K562 (cell line): ENCODE measurements at regions not wholly inside any gene's neighbourhood (a gene's known extent, or its start where the extent isn't known, plus 50 kb on each side); places are given as distances from the start of the nearest gene placed in this dataset.

Experiments
- ATAC-seq: fragments of 200-7000 bp; cut with Tn5 transposase; 3 replicates; pipeline ENCODE4 v1.9.1; 2020; ENCODE audit warnings: moderate library complexity
- BruUV-seq: library from RNA; stranded (reverse); fragments of 400-500 nt; replicated peaks from 2 replicates; lab custom pipeline; 2021; lab: Mats Ljungman, UMichigan
- CTCF ChIA-PET: fragments of 300-600 bp; formaldehyde crosslinking; extraction: SDS; loops from one replicate; lab custom pipeline; 2021; ENCODE audit warnings: low intra/inter-chr PET ratio; lab: Yijun Ruan, JAX
- POLR2A ChIA-PET: fragments of 300-600, 350-650 bp; sonication (Branson Sonifier 250); formaldehyde crosslinking; extraction: SDS; loops from one replicate; lab custom pipeline; 2021; ENCODE audit warnings: antibody characterized with exemption, inconsistent platforms; lab: Yijun Ruan, JAX
- DNase-seq, 4 experiments: peaks; one replicate each; pipeline versions ENCODE4 v3.0.0 to v3.0.0-alpha.2; 2011 to 2018; ENCODE audit warnings: low spot score in 3 of 4, mixed read lengths in 3 of 4; ENCODE audit errors: extremely low read depth in 1 of 4
- FAIRE-seq: peaks from 2 replicates; lab custom pipeline; 2011; peaks lifted over from hg19 to GRCh38; lab: Jason Lieb, UNC
- H2AFZ ChIP-seq: 2 replicates; pipeline ENCODE4 v1.6.0; 2011; ENCODE audit warnings: low read depth, low read length, control low read depth, inconsistent platforms
- H3K27ac ChIP-seq: fragments of 200-600 bp; 3 replicates; pipeline ENCODE4 v1.8.0; 2011; ENCODE audit warnings: low read depth, mild to moderate bottlenecking, control low read depth, inconsistent platforms, low read length, moderate library complexity, mixed read lengths; ENCODE audit errors: extremely low read depth
- H3K27me3 ChIP-seq, 2 experiments: fragments of 300-600 bp in 1 of 2; 2 replicates in 1 of 2; 3 replicates in 1 of 2; pipeline versions ENCODE4 v1.6.0 to v1.8.0; 2011; ENCODE audit warnings: inconsistent platforms in 2 of 2, low read length in 2 of 2, mild to moderate bottlenecking in 1 of 2, mixed read lengths in 1 of 2, moderate library complexity in 1 of 2; ENCODE audit not compliant: control insufficient read depth in 2 of 2, insufficient read depth in 2 of 2
- H3K36me3 ChIP-seq: fragments of 300-600 bp; 3 replicates; pipeline ENCODE4 v1.8.0; 2011; ENCODE audit warnings: mild to moderate bottlenecking, low read length, inconsistent platforms; ENCODE audit not compliant: control insufficient read depth, insufficient read depth
- H3K4me1 ChIP-seq, 2 experiments: fragments of 200-600 bp in 1 of 2; replicated peaks in 1 of 2; 2 replicates in 1 of 2; 3 replicates in 1 of 2; pipeline versions ENCODE4 v1.5.1 to v1.8.0; 2011; ENCODE audit warnings: inconsistent platforms in 2 of 2, low read length in 2 of 2, mild to moderate bottlenecking in 1 of 2, mixed read lengths in 1 of 2, moderate library complexity in 1 of 2; ENCODE audit not compliant: control insufficient read depth in 2 of 2, insufficient read depth in 2 of 2
- H3K4me2 ChIP-seq: 2 replicates; pipeline ENCODE4 v1.6.1; 2011; ENCODE audit warnings: low read length, control low read depth, inconsistent platforms, mixed read lengths; ENCODE audit not compliant: insufficient read depth
- H3K4me3 ChIP-seq: fragments of 200-600 bp; sonication (generic), shearing (Covaris generic); 2 replicates; pipeline ENCODE4 v1.5.1; 2016; ENCODE audit warnings: control low read depth, inconsistent platforms
- H3K79me2 ChIP-seq: fragments of 200-600 bp; 3 replicates; pipeline ENCODE4 v1.8.0; 2011; ENCODE audit warnings: low read length, inconsistent platforms; ENCODE audit not compliant: control insufficient read depth, insufficient read depth
- H3K9ac ChIP-seq, 2 experiments: 2 replicates each; pipeline versions ENCODE4 v1.6.0 to v1.6.1; 2011; ENCODE audit warnings: low read depth in 2 of 2, low read length in 2 of 2, control low read depth in 1 of 2, inconsistent platforms in 1 of 2, mild to moderate bottlenecking in 1 of 2, mixed read lengths in 1 of 2; ENCODE audit not compliant: insufficient read depth in 1 of 2
- H3K9me1 ChIP-seq: one replicate; pipeline ENCODE4 v1.6.0; 2011; ENCODE audit warnings: inconsistent platforms, mild to moderate bottlenecking, low read length, moderate library complexity; ENCODE audit not compliant: control insufficient read depth, insufficient read depth
- H3K9me3 ChIP-seq: replicated peaks from 2 replicates; pipeline ENCODE4 v1.5.1; 2011; ENCODE audit warnings: low read depth, low read length, inconsistent platforms; ENCODE audit not compliant: control insufficient read depth, insufficient read depth
- H4K20me1 ChIP-seq: replicated peaks from 2 replicates; pipeline ENCODE4 v1.6.1; 2011; ENCODE audit warnings: low read length, inconsistent platforms, mixed read lengths; ENCODE audit not compliant: control insufficient read depth, insufficient read depth
- BRCA1 ChIP-seq, 2 experiments: fragments of 450-650 bp in 1 of 2; sonication (generic) in 1 of 2; formaldehyde crosslinking in 1 of 2; IDR thresholded peaks; 2 replicates each; pipeline versions ENCODE4 v1.5.0 to v1.6.1; 2017 to 2020; ENCODE audit warnings: mild to moderate bottlenecking in 1 of 2, missing genetic modification reagents in 1 of 2
- CC2D1A ChIP-seq: fragments of 450-650 bp; IDR thresholded peaks from 2 replicates; pipeline ENCODE4 v1.6.1; 2017; ENCODE audit warnings: mild to moderate bottlenecking
- HDAC2 ChIP-seq: fragments of 450-650 bp; IDR thresholded peaks from 2 replicates; pipeline ENCODE4 v1.6.1; 2016; ENCODE audit warnings: mild to moderate bottlenecking
- HSF4 ChIP-seq: fragments of 250-450 bp; sonication (Bioruptor Pico); IDR thresholded peaks from 2 replicates; pipeline ENCODE4 v2.1.2; 2022; ENCODE audit warnings: mild to moderate bottlenecking, moderate library complexity, borderline replicate concordance
- WGBS: fragments of 100-300 bp; shearing (Covaris generic); methylation state at CpG from one replicate; pipeline ENCODE4 v1.1.6; 2016; ENCODE audit warnings: low coverage, mixed read lengths; ENCODE audit not compliant: insufficient coverage; ENCODE audit errors: missing lambda C conversion rate; 5-methylcytosine and 5-hydroxymethylcytosine counted together
- in situ Hi-C: fragments of 300-500 bp; cut with MboI; formaldehyde crosslinking; loops from 4 replicates; pipeline ENCODE4 v1.15.0; 2018; ENCODE audit warnings: inconsistent platforms, mixed read lengths
- intact Hi-C: fragments of 100-400 bp; cut with micrococcal nuclease; formaldehyde crosslinking; loops from 2 replicates; pipeline ENCODE4 v1.14.2; 2022
- TF ChIP-seq, protein P1 (sequence below): fragments of 250-450 bp; sonication (Bioruptor Pico); IDR thresholded peaks from 2 replicates; pipeline ENCODE4 v1.5.0; 2021; ENCODE audit warnings: mild to moderate bottlenecking, borderline replicate concordance

DNA sequence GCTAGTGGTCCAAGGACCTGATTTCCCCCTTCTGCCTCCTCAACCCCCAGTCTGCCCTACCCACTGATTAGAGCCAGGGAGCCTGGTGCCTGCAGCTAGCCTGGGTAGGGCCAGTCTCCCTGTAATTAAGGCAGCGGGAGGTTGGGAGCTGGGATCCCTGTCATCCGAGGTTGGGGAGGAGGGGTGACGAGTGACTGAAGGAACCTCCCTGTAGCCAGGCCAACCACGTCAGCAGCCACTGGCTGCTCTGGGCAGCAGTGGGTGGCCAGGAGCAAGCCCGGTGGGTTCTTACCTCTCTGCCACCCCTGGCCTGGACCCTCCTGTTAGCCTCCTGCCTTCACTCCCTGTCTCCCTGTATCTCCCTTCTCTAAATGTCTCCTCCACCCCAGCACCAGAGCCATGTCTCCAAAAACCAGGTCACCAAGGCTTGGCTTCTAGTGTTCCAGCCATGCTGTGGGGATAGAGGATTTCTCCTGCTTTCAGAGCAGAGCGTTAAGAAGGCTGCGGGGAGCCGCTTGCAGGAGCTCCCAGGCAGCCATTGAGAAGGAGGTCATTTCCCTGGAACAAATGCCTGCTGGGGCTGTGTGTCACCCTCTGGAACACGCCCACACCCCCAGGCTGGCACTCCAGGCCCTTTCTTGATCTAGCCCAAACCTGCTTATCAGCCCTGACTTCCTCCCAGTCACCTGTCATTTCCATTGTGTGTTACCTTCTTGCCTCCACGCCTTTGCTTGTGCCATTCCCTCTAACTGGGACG, 65.0 kb upstream of the GGTA1 start:
- no peak for DNase-seq
- no peak for FAIRE-seq
- H3K79me2 ChIP-seq, result no peaks in the 10 kb centered on the region
- H3K27me3 ChIP-seq, result peaks cover 11 to 69% of the 10 kb centered on the region in 2 experiments; a peak in 4 of 5 replicates
- intact Hi-C loops (no loop called here), in situ Hi-C loops (no loop called here)
- no peak overlapping the region for H2AFZ ChIP-seq
- ChIA-PET POLR2A (interaction anchor here (0.7 kb wide), 1 partner anchor 10 kb away, joined by 4 read pairs; no protein-coding TSS in a partner anchor), CTCF (no interaction called here)
- no peaks in the 10 kb centered on the region; a peak in 1 of 5 replicates for H3K4me1 ChIP-seq
- BruUV-seq, result no TSS peak
- H3K9ac ChIP-seq, result no peak overlapping the region
- no peaks in the 10 kb centered on the region for H3K9me1 ChIP-seq
- no peak overlapping the region for H3K4me3 ChIP-seq
- no peak overlapping the region for H3K4me2 ChIP-seq
- WGBS, result 3% methylated on average over 11 of the region's 11 CpGs
- ATAC-seq, result no peak
- no peaks in the 10 kb centered on the region for H3K36me3 ChIP-seq
- H3K9me3 ChIP-seq, result no peaks in the 10 kb centered on the region
- H3K27ac ChIP-seq, result no peak overlapping the region
- no peaks in the 10 kb centered on the region for H4K20me1 ChIP-seq
- TF ChIP-seq HDAC2, result no peak
- no peak for TF ChIP-seq BRCA1 (IDR thresholded peaks at IDR 0.05)
- TF ChIP-seq BRCA1 (CRISPR knock-in tag; IDR thresholded peaks at IDR 0.05), result no peak
- TF ChIP-seq HSF4 (CRISPR knock-in tag), result no peak
- TF ChIP-seq, protein P1, sequence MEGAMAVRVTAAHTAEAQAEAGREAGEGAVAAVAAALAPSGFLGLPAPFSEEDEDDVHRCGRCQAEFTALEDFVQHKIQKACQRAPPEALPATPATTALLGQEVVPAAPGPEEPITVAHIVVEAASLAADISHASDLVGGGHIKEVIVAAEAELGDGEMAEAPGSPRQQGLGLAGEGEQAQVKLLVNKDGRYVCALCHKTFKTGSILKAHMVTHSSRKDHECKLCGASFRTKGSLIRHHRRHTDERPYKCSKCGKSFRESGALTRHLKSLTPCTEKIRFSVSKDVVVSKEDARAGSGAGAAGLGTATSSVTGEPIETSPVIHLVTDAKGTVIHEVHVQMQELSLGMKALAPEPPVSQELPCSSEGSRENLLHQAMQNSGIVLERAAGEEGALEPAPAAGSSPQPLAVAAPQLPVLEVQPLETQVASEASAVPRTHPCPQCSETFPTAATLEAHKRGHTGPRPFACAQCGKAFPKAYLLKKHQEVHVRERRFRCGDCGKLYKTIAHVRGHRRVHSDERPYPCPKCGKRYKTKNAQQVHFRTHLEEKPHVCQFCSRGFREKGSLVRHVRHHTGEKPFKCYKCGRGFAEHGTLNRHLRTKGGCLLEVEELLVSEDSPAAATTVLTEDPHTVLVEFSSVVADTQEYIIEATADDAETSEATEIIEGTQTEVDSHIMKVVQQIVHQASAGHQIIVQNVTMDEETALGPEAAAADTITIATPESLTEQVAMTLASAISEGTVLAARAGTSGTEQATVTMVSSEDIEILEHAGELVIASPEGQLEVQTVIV (CRISPR knock-in tag), result no peak
- no peak for TF ChIP-seq CC2D1A
